Activated CD4-positive, alpha-beta T cell treated with anti-CD3 and anti-CD28 coated beads, Interleukin-2, Interleukin-4, amounts not matched to agents 100 ng/mL and 50 ng/mL, durations not matched to agents 16 hours and 8 hours (primary cell): ENCODE measurements at regions not wholly inside any gene's neighbourhood (a gene's known extent, or its start where the extent isn't known, plus 50 kb on each side); places are given as distances from the start of the nearest gene placed in this dataset.
A peak's percentile ranks its signal among the peaks of the same experiment; 100 is the strongest.

Experiments used
- DNase-seq: peaks from one replicate; pipeline ENCODE4 v3.0.0-alpha.2; 2020; ENCODE audit warnings: low spot score

GRCh38 chr18:49656073-49656692 is 94.3 kb downstream of the LIPG start:
- peak; percentile 20 for DNase-seq

GRCh38 chr18:49655266-49656072 is 93.6 kb downstream of the LIPG start:
- DNase-seq = no peak

GRCh38 chr18:49654347-49654746 is 92.5 kb downstream of the LIPG start:
- no peak for DNase-seq

GRCh38 chr18:49652881-49653724 is 91.2 kb downstream of the LIPG start:
- DNase-seq = no peak

GRCh38 chr18:49651033-49651432 is 89.2 kb downstream of the LIPG start:
- DNase-seq = no peak

- no peak for DNase-seq
Measured at GRCh38 chr18:49650426-49650891, 88.6 kb downstream of the LIPG start.

GRCh38 chr18:49648811-49649210 is 87.0 kb downstream of the LIPG start:
- DNase-seq = no peak
